ENCODE measurements at regions not wholly inside any gene's neighbourhood (a gene's known extent, or its start where the extent isn't known, plus 50 kb on each side); places are given as distances from the start of the nearest gene placed in this dataset.

GRCh38 chr4:8766610-8767009, 105.0 kb downstream of the HMX1 start:
- Histone ChIP-seq H3K9me3 (peaks cover 0 to 11% (median 0%) of the 10 kb centered on the region in 4 donors), H3K36me3 (no peaks in the 10 kb centered on the region), H3K4me1 (no peaks in the 10 kb centered on the region), H3K27me3 (no peaks in the 10 kb centered on the region), H3K27ac (no peak overlapping the region), H3K4me3 (no peak overlapping the region)
- TF ChIP-seq, protein P1, sequence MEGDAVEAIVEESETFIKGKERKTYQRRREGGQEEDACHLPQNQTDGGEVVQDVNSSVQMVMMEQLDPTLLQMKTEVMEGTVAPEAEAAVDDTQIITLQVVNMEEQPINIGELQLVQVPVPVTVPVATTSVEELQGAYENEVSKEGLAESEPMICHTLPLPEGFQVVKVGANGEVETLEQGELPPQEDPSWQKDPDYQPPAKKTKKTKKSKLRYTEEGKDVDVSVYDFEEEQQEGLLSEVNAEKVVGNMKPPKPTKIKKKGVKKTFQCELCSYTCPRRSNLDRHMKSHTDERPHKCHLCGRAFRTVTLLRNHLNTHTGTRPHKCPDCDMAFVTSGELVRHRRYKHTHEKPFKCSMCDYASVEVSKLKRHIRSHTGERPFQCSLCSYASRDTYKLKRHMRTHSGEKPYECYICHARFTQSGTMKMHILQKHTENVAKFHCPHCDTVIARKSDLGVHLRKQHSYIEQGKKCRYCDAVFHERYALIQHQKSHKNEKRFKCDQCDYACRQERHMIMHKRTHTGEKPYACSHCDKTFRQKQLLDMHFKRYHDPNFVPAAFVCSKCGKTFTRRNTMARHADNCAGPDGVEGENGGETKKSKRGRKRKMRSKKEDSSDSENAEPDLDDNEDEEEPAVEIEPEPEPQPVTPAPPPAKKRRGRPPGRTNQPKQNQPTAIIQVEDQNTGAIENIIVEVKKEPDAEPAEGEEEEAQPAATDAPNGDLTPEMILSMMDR (IDR thresholded peaks at IDR 0.05): no peak
- TF ChIP-seq POLR2A (IDR thresholded peaks at IDR 0.05) (no peak), EP300 (IDR thresholded peaks at IDR 0.05) (no peak)
- DNase-seq (ENCODE audit: low spot score in 2 of 2): no peak
- 73% methylated on average over 9 to 11 of the region's 12 CpGs for WGBS, 2 donors

DNA sequence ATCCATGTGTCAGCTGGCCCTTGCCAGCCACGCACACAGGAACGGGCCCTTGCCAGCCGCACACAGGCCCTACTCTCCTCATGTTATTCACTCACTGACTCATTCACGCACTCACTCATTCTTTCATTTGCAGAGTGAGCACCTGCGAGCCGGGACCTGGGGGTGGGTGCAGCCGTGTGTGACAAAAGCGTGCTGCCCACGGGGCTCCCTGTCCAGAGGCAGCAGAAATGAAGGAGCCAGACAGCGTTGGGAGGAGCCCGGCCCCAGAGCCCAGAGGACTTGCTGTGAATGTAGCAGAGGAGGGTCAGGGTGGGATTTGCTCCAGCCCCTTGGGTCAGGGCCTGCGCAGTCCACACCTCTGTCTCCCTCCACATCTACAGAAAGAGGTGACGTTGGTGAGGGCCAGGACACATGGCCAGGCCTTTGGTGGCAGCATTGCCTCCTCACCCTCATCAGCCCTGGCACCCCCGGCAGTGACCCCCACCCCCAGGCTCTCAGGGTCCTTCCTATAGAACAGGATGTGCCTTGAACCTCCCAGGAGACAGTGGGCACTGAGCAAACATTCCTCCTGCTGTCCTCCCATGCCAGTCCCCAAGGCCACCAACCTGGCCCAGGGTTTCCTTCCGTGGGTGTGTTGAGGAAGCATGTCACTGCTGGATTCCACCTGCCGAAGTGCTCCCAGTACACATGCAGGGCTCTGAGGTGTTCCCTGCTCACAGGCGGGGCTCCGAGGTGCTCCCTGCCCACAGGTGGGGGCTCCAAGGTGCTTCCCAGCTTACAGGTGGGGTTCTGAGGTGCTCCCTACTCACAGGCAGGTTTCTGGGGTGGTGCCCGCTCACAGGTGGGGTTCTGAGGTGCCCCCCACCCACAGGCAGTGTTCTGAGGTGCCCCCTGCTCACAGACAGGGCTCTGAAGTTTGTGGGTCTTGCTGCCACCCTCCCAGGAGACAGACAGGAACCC, 105.7 kb downstream of the HMX1 start:
- WGBS, 2 donors: 74 to 85% methylated on average over 15 to 19 of the region's 19 CpGs
- DNase-seq (ENCODE audit: low spot score in 2 of 2): no peak
- H3K27me3 ChIP-seq: no peaks in the 10 kb centered on the region
- H3K4me3 ChIP-seq: no peak overlapping the region
- H3K36me3 ChIP-seq: no peaks in the 10 kb centered on the region
- H3K27ac ChIP-seq: no peak overlapping the region
- H3K9me3 ChIP-seq: peaks cover 0 to 11% (median 0%) of the 10 kb centered on the region in 4 donors
- TF ChIP-seq, protein P1 (IDR thresholded peaks at IDR 0.05): no peak
- TF ChIP-seq EP300 (IDR thresholded peaks at IDR 0.05): no peak
- no peak for TF ChIP-seq POLR2A (IDR thresholded peaks at IDR 0.05)
- no peaks in the 10 kb centered on the region for H3K4me1 ChIP-seq

- DNase-seq (ENCODE audit: low spot score in 2 of 2): no peak
Measured at GRCh38 chr4:8765084-8765483, 106.6 kb downstream of the HMX1 start.

GRCh38 chr4:8763966-8764901, 107.4 kb downstream of the HMX1 start:
- no peak for DNase-seq (ENCODE audit: low spot score in 2 of 2)

More at GRCh38 chr4:8765084-8765483, 106.6 kb downstream of the HMX1 start:
- no peak overlapping the region for H3K27ac ChIP-seq
- no peaks in the 10 kb centered on the region for H3K4me1 ChIP-seq
- 70 to 75% methylated on average over 9 to 11 of the region's 11 CpGs for WGBS, 2 donors
- H3K27me3 ChIP-seq: no peaks in the 10 kb centered on the region
- H3K9me3 ChIP-seq: peaks cover 0 to 11% (median 0%) of the 10 kb centered on the region in 4 donors
- no peaks in the 10 kb centered on the region for H3K36me3 ChIP-seq
- no peak overlapping the region for H3K4me3 ChIP-seq
- no peak for TF ChIP-seq POLR2A (IDR thresholded peaks at IDR 0.05)
- TF ChIP-seq, protein P1 (IDR thresholded peaks at IDR 0.05): no peak
- no peak for TF ChIP-seq EP300 (IDR thresholded peaks at IDR 0.05)

More at GRCh38 chr4:8763966-8764901, 107.4 kb downstream of the HMX1 start:
- Histone ChIP-seq H3K4me3 (no peak overlapping the region), H3K27me3 (no peaks in the 10 kb centered on the region), H3K4me1 (no peaks in the 10 kb centered on the region), H3K36me3 (no peaks in the 10 kb centered on the region), H3K27ac (no peak overlapping the region), H3K9me3 (peaks cover 0 to 11% (median 0%) of the 10 kb centered on the region in 4 donors)
- TF ChIP-seq, protein P1 (IDR thresholded peaks at IDR 0.05): no peak
- TF ChIP-seq POLR2A (IDR thresholded peaks at IDR 0.05) (no peak), EP300 (IDR thresholded peaks at IDR 0.05) (no peak)
- WGBS, 2 donors: 73% methylated on average over 26 to 35 of the region's 35 CpGs

Measured in tibial nerve (tissue), 4 donors.